Parathyroid adenoma (tissue), 2 donors: ENCODE measurements at regions not wholly inside any gene's neighbourhood (a gene's known extent, or its start where the extent isn't known, plus 50 kb on each side); places are given as distances from the start of the nearest gene placed in this dataset.

Experiments
- H2AFZ ChIP-seq: fragments of 300-600 bp; sonication (generic); one replicate; pipeline ENCODE4 v1.7.0; 2017; ENCODE audit warnings: antibody characterized with exemption, mild to moderate bottlenecking
- H3K27ac ChIP-seq: fragments of 300-600 bp; sonication (generic); one replicate; pipeline ENCODE4 v1.7.0; 2017
- H3K27me3 ChIP-seq: fragments of 300-600 bp; sonication (generic); one replicate; pipeline ENCODE4 v1.7.0; 2017; ENCODE audit warnings: low read length; ENCODE audit not compliant: control insufficient read depth, insufficient read depth
- H3K36me3 ChIP-seq: fragments of 300-600 bp; sonication (generic); one replicate; pipeline ENCODE4 v1.7.0; 2017; ENCODE audit warnings: low read length; ENCODE audit not compliant: control insufficient read depth, insufficient read depth
- H3K4me1 ChIP-seq: fragments of 300-600 bp; sonication (generic); one replicate; pipeline ENCODE4 v1.7.0; 2017; ENCODE audit warnings: control low read depth
- H3K4me2 ChIP-seq: fragments of 300-600 bp; sonication (generic); one replicate; pipeline ENCODE4 v1.7.0; 2017; ENCODE audit warnings: low read length
- H3K4me3 ChIP-seq: fragments of 300-600 bp; sonication (generic); one replicate; pipeline ENCODE4 v1.7.0; 2017; ENCODE audit warnings: low read depth, low read length
- H3K79me2 ChIP-seq: fragments of 300-600 bp; sonication (generic); one replicate; pipeline ENCODE4 v1.7.0; 2017; ENCODE audit warnings: control low read depth
- H3K9ac ChIP-seq: fragments of 300-600 bp; sonication (generic); one replicate; pipeline ENCODE4 v1.7.0; 2017; ENCODE audit warnings: mild to moderate bottlenecking
- H3K9me3 ChIP-seq: fragments of 300-600 bp; sonication (generic); one replicate; pipeline ENCODE4 v1.7.0; 2017; ENCODE audit warnings: low read length; ENCODE audit not compliant: control insufficient read depth
- TF ChIP-seq, protein P1 (sequence below): fragments of 300-600 bp; sonication (generic); IDR thresholded peaks from one replicate; pipeline ENCODE4 v1.7.0; 2017; ENCODE audit warnings: antibody characterized with exemption, mild to moderate bottlenecking
- donor health status: primary hyperparathyroidism.

- Histone ChIP-seq H3K27me3 (no peaks in the 10 kb centered on the region), H3K9ac (no peak overlapping the region), H2AFZ (no peak overlapping the region), H3K9me3 (no peaks in the 10 kb centered on the region), H3K4me1 (no peaks in the 10 kb centered on the region), H3K4me3 (no peak overlapping the region), H3K36me3 (no peaks in the 10 kb centered on the region), H3K4me2 (peak overlapping the region; percentile 22), H3K79me2 (no peaks in the 10 kb centered on the region), H3K27ac (no peak overlapping the region)
- TF ChIP-seq, protein P1, sequence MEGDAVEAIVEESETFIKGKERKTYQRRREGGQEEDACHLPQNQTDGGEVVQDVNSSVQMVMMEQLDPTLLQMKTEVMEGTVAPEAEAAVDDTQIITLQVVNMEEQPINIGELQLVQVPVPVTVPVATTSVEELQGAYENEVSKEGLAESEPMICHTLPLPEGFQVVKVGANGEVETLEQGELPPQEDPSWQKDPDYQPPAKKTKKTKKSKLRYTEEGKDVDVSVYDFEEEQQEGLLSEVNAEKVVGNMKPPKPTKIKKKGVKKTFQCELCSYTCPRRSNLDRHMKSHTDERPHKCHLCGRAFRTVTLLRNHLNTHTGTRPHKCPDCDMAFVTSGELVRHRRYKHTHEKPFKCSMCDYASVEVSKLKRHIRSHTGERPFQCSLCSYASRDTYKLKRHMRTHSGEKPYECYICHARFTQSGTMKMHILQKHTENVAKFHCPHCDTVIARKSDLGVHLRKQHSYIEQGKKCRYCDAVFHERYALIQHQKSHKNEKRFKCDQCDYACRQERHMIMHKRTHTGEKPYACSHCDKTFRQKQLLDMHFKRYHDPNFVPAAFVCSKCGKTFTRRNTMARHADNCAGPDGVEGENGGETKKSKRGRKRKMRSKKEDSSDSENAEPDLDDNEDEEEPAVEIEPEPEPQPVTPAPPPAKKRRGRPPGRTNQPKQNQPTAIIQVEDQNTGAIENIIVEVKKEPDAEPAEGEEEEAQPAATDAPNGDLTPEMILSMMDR, result no peak
Measured at GRCh38 chr7:121634356-121634755, 238.2 kb upstream of the FAM3C start.

DNA sequence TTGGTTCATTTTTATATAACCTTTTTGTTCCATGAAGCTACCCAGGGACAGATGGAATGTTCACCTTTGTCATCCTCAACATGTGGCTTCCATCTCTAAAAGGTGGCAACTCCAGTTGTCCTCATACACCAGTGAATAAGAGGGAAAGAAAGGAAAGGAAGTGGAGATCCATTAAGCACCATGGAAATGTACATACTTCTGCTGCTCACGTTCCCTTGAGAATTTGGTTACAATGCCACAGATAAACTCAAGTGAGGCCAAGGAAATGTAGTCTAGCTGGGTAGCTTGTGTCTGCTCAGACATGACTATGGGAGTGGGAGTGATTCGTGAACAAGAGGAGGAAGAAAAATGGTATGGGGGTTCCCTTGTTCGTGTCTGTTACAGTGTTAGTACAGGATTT lies 237.1 kb upstream of the FAM3C start:
- Histone ChIP-seq H3K9me3 (no peaks in the 10 kb centered on the region), H3K27ac (no peak overlapping the region), H3K27me3 (no peaks in the 10 kb centered on the region), H3K79me2 (no peaks in the 10 kb centered on the region), H2AFZ (no peak overlapping the region), H3K9ac (no peak overlapping the region), H3K4me2 (no peak overlapping the region), H3K4me1 (no peaks in the 10 kb centered on the region), H3K4me3 (no peak overlapping the region), H3K36me3 (no peaks in the 10 kb centered on the region)
- TF ChIP-seq, protein P1, result no peak

DNA sequence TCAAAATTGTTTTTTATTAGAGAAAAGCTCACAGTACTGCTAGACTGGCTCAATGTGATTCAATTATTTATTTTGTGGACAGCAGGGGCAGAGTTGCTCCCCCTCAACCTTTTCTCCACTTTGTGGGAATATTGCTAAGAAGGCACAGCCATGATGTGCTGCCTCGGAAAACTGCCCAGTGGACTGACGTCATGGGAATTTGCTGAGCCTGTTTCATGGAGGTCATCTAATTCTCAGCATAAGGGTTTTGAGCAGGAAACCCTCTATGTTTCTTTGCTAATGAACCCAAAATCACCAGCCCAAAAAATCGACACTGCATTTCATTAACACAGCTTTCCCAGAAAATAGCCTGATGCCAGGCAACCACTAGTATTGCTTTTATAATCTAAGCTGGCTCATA lies 228.8 kb upstream of the FAM3C start:
- Histone ChIP-seq H3K4me1 (no peaks in the 10 kb centered on the region), H3K27me3 (no peaks in the 10 kb centered on the region), H3K27ac (no peak overlapping the region), H2AFZ (no peak overlapping the region), H3K9ac (no peak overlapping the region), H3K79me2 (no peaks in the 10 kb centered on the region), H3K4me2 (no peak overlapping the region), H3K4me3 (no peak overlapping the region), H3K36me3 (no peaks in the 10 kb centered on the region), H3K9me3 (no peaks in the 10 kb centered on the region)
- TF ChIP-seq, protein P1, result no peak

- TF ChIP-seq, protein P1, result no peak
- Histone ChIP-seq H3K9me3 (no peaks in the 10 kb centered on the region), H3K9ac (no peak overlapping the region), H3K4me1 (no peaks in the 10 kb centered on the region), H3K36me3 (no peaks in the 10 kb centered on the region), H3K27ac (no peak overlapping the region), H3K4me2 (no peak overlapping the region), H3K79me2 (no peaks in the 10 kb centered on the region), H3K4me3 (no peak overlapping the region), H3K27me3 (no peaks in the 10 kb centered on the region), H2AFZ (no peak overlapping the region)
Measured at GRCh38 chr7:121623130-121623872, 227.2 kb upstream of the FAM3C start.

- H3K79me2 ChIP-seq, result no peaks in the 10 kb centered on the region
- H2AFZ ChIP-seq, result no peak overlapping the region
- no peak overlapping the region for H3K9ac ChIP-seq
- H3K27me3 ChIP-seq, result no peaks in the 10 kb centered on the region
- H3K4me1 ChIP-seq, result no peaks in the 10 kb centered on the region
- H3K4me2 ChIP-seq, result no peak overlapping the region
- H3K36me3 ChIP-seq, result no peaks in the 10 kb centered on the region
- TF ChIP-seq, protein P1, result no peak
- H3K4me3 ChIP-seq, result no peak overlapping the region
- no peaks in the 10 kb centered on the region for H3K9me3 ChIP-seq
- no peak overlapping the region for H3K27ac ChIP-seq
Measured at GRCh38 chr7:121621937-121622336, 225.8 kb upstream of the FAM3C start.
